ENCODE measurements at regions not wholly inside any gene's neighbourhood (a gene's known extent, or its start where the extent isn't known, plus 50 kb on each side); places are given as distances from the start of the nearest gene placed in this dataset.

DNA sequence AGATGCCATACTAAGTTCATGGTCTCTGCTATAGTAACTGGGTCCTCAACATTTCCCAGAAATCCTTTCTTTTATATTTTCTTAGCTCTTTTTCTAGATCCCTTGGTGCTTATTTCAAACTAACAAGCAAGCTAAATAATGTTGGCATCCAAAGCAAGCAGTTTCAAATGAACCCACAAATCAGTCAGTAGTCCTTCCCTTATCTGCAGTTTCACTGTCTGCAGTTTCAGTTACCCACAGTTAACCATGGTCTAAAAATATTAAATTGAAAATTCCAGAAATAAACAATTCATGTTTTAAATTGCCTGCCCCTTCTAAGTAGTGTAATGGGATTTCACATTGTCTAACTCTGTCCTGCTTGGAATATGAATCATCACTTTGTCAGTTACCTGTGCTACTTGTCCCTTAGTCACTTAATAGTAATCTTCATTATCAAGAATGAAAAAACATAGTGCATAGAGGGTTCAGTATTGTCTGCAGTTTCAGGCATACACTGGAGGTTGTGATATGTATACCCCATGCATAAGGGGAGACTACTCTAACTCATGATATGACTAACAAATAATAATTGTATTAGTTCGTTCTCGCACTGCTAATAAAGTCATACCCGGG is 633.7 kb downstream of the MECOM start:
- TF ChIP-seq, protein P1, sequence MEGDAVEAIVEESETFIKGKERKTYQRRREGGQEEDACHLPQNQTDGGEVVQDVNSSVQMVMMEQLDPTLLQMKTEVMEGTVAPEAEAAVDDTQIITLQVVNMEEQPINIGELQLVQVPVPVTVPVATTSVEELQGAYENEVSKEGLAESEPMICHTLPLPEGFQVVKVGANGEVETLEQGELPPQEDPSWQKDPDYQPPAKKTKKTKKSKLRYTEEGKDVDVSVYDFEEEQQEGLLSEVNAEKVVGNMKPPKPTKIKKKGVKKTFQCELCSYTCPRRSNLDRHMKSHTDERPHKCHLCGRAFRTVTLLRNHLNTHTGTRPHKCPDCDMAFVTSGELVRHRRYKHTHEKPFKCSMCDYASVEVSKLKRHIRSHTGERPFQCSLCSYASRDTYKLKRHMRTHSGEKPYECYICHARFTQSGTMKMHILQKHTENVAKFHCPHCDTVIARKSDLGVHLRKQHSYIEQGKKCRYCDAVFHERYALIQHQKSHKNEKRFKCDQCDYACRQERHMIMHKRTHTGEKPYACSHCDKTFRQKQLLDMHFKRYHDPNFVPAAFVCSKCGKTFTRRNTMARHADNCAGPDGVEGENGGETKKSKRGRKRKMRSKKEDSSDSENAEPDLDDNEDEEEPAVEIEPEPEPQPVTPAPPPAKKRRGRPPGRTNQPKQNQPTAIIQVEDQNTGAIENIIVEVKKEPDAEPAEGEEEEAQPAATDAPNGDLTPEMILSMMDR (conservative IDR thresholded peaks at IDR 0.05): no peak
- TF ChIP-seq EZH2 (IDR thresholded peaks at IDR 0.05; ENCODE audit: low read depth): no peak

Measured in PC-9 (cell line).